Sigmoid colon (tissue), 6 donors: ENCODE measurements at regions not wholly inside any gene's neighbourhood (a gene's known extent, or its start where the extent isn't known, plus 50 kb on each side); places are given as distances from the start of the nearest gene placed in this dataset.

Experiments used
- DNase-seq: peaks from one replicate; pipeline ENCODE4 v3.0.0-alpha.2; 2019
- H3K27ac ChIP-seq, 4 donors: fragments of 200-600 bp; sonication (generic); one replicate each; pipeline ENCODE4 v1.5.1; 2016 to 2019; ENCODE audit warnings: mild to moderate bottlenecking in 1 of 4
- H3K27me3 ChIP-seq, 3 donors: fragments of 200-600 bp; sonication (generic); one replicate each; pipeline ENCODE4 v1.5.1; 2019; ENCODE audit warnings: mild to moderate bottlenecking in 1 of 3
- H3K36me3 ChIP-seq, 4 donors: fragments of 200-600 bp; sonication (generic); one replicate each; pipeline ENCODE4 v1.5.1; 2016 to 2019
- H3K4me1 ChIP-seq, 4 donors: fragments of 200-600 bp; sonication (generic); one replicate each; pipeline ENCODE4 v1.5.1; 2017 to 2019
- H3K4me3 ChIP-seq, 4 donors: fragments of 200-600 bp; sonication (generic); one replicate each; pipeline ENCODE4 v1.5.1; 2017 to 2019; ENCODE audit warnings: mild to moderate bottlenecking in 2 of 4, moderate library complexity in 1 of 4
- H3K9me3 ChIP-seq, 4 donors: fragments of 200-600 bp in 3 of 4; sonication (generic) in 3 of 4; one replicate each; pipeline versions ENCODE4 v1.5.1 to v1.6.1; 2013 to 2019
- EP300 ChIP-seq, 4 donors: sonication (generic); formaldehyde crosslinking; IDR thresholded peaks; one replicate each; pipeline ENCODE4 v1.6.1; 2017; ENCODE audit warnings: antibody characterized with exemption in 4 of 4
- POLR2A ChIP-seq, 2 donors: fragments of 450-650 bp; IDR thresholded peaks; one replicate each; pipeline ENCODE4 v1.6.1; 2016; ENCODE audit warnings: antibody characterized with exemption in 2 of 2, mild to moderate bottlenecking in 2 of 2, moderate library complexity in 2 of 2
- POLR2AphosphoS5 ChIP-seq, 4 donors: sonication (generic); formaldehyde crosslinking; IDR thresholded peaks; one replicate each; pipeline ENCODE4 v1.6.1; 2017; ENCODE audit warnings: antibody characterized with exemption in 4 of 4
- WGBS, 2 donors: extraction: QIAGEN DNeasy Blood & Tissue Kit; methylation state at CpG; one replicate each; pipeline ENCODE4 v1.1.7; 2013; 5-methylcytosine and 5-hydroxymethylcytosine counted together
- intact Hi-C: fragments of 100-400 bp; cut with DNase I; formaldehyde crosslinking; loops from one replicate; pipeline ENCODE4 v1.15.1; 2023
- TF ChIP-seq, protein P1 (sequence below), 4 experiments: fragments of 450-650 bp in 3 of 4; fragments of 200-600 bp in 1 of 4; IDR thresholded peaks; one replicate each; pipeline ENCODE4 v1.5.1; 2016 to 2019; ENCODE audit warnings: antibody characterized with exemption in 4 of 4, mild to moderate bottlenecking in 3 of 4, moderate library complexity in 2 of 4
- donor health status: healthy with polysubstance abuse.
- donor health status: healthy.

DNA sequence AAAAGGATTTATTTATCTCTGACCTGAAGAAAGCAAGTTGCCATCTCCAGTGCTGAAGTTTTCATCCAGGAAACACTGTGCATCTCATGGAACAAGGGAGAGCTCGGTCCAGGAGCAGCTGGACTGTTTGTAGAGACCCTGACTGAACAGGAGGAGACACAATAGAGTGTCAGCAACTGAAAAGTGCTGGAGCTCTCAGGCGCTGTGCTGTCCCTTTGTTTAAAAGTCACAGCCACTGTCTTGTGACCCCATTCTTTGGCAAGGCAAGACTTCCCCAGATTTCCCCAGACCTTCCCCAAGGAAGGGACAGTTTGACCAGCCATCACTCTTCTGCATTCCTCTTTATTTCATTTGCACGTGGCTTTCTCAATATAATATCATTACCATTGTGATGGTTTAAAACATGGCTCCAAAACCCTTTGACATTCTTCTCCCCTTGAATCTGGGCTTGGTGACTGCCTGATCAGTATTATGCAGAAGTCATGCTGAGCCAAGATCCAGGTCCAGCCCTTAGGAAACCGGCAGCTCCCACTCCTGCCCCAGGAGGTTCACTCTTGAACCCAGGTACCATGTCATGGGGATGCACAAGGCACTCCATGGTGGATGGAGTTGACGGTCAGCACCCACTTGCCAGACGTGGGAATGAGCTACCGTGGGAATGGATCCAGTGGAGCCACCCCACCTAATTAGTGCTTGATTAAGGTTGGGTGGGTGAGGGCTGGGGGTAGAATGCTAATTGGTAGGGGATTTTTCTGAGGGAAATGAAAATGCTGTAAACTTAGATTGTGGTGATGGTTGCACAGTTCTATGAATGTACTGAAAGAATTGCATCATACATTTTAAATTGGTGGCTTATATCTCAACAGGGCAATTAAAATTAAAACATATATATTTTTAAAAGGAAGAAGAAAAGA, 497.9 kb upstream of the RAB6C start:
- H3K36me3 ChIP-seq: no peaks in the 10 kb centered on the region
- 64 to 82% methylated on average over 7 of the region's 7 CpGs for WGBS, 2 donors
- no peaks in the 10 kb centered on the region for H3K27me3 ChIP-seq
- H3K27ac ChIP-seq: no peak overlapping the region
- intact Hi-C loops: no loop called here
- no peaks in the 10 kb centered on the region for H3K4me1 ChIP-seq
- no peak for DNase-seq
- no peak for TF ChIP-seq POLR2A (IDR thresholded peaks at IDR 0.05)
- no peak for TF ChIP-seq EP300 (IDR thresholded peaks at IDR 0.05)
- TF ChIP-seq, protein P1, sequence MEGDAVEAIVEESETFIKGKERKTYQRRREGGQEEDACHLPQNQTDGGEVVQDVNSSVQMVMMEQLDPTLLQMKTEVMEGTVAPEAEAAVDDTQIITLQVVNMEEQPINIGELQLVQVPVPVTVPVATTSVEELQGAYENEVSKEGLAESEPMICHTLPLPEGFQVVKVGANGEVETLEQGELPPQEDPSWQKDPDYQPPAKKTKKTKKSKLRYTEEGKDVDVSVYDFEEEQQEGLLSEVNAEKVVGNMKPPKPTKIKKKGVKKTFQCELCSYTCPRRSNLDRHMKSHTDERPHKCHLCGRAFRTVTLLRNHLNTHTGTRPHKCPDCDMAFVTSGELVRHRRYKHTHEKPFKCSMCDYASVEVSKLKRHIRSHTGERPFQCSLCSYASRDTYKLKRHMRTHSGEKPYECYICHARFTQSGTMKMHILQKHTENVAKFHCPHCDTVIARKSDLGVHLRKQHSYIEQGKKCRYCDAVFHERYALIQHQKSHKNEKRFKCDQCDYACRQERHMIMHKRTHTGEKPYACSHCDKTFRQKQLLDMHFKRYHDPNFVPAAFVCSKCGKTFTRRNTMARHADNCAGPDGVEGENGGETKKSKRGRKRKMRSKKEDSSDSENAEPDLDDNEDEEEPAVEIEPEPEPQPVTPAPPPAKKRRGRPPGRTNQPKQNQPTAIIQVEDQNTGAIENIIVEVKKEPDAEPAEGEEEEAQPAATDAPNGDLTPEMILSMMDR (IDR thresholded peaks at IDR 0.05): no peak
- no peak for TF ChIP-seq POLR2AphosphoS5 (IDR thresholded peaks at IDR 0.05)
- no peaks in the 10 kb centered on the region for H3K9me3 ChIP-seq
- H3K4me3 ChIP-seq: no peak overlapping the region

DNA sequence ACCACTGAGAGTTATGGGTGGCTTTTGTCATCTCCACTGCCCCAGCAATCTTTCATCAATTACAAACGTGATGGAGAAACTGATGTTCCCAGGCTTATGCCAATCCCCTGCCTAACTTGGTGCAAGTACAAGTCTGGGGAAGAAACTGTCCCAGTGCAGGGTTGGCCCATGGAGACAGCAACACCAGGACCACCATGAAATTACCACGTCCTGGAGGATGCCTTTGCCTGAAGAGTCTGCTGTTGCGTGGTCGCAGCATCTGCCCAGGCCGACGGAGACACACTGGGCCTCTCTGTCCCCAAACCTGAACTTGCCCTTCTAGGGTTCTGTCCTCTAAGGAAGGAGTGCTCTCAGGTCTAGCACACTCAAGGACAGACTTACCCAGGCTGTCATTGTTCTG, 496.8 kb upstream of the RAB6C start:
- 82 to 91% methylated on average over 6 of the region's 6 CpGs for WGBS, 2 donors
- intact Hi-C loops: no loop called here
- Histone ChIP-seq H3K27me3 (no peaks in the 10 kb centered on the region), H3K27ac (no peak overlapping the region), H3K9me3 (no peaks in the 10 kb centered on the region), H3K4me3 (no peak overlapping the region), H3K36me3 (no peaks in the 10 kb centered on the region), H3K4me1 (no peaks in the 10 kb centered on the region)
- no peak for TF ChIP-seq POLR2AphosphoS5 (IDR thresholded peaks at IDR 0.05)
- TF ChIP-seq POLR2A (IDR thresholded peaks at IDR 0.05): no peak
- TF ChIP-seq, protein P1 (IDR thresholded peaks at IDR 0.05): no peak
- TF ChIP-seq EP300 (IDR thresholded peaks at IDR 0.05): no peak
- no peak for DNase-seq

DNA sequence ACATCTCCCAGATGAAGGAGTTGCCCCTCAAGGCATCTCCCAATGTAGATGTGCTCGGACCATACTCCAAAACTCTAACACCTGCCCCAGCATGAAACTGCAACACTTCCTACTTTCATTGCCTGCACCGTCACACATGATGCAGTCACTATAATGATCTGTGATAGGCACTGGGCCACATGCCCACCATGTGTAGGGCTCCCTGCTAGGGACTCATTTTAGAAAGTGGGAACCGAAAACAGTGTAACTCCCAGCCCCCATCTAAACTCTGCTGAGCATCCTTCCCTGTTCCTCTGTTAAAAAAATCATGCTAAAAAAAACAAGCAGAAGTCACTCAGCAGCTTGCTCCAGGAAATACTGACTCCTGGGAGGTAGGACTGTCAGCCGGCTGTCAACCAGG, 496.1 kb upstream of the RAB6C start:
- TF ChIP-seq, protein P1 (IDR thresholded peaks at IDR 0.05): no peak
- TF ChIP-seq EP300 (IDR thresholded peaks at IDR 0.05) (no peak), POLR2A (IDR thresholded peaks at IDR 0.05) (no peak), POLR2AphosphoS5 (IDR thresholded peaks at IDR 0.05) (no peak)

DNA sequence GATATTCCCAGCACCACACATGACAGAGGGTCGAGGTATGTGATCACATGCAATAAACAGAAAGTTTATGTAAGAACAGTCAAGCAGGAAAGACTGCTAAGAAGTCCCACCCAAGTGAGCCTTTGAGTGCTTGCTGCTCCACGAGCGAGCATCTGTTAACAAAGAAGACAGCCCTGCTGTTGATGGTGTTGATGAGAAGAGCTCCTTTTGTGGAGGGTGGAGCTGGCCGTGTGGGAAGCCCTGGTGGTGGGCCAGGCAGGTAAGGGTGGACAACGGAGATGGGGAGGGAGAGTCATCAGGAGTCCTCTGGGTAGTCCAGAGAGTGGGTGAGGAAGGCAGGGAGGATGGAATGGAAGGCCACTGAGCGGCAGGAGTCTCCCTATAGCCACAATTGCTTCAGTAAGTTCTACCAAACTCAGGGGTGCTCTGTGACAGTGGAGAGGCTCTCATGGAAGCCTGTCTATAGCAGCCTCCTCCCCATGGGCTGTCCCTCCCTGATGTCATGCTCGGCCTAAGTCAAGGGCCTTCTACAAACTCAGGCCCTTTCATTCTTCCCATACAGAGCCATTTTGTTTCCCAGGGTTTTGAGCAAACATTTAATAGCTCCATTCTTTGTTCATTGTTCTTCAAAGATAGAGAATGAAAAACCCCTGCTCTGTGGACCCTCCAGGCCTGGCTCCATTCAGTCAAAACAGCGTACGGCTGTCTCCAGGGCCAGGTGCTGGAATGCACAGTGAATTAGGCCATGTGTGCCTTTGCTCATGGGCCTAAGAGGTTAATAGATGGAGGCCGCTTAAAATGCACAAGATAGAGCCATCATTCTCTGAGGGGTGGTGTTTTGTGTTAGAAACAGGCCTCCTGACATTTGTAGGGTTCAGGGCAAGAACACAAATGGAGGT, 494.2 kb upstream of the RAB6C start:
- Histone ChIP-seq H3K27me3 (no peaks in the 10 kb centered on the region), H3K9me3 (no peaks in the 10 kb centered on the region), H3K4me1 (no peaks in the 10 kb centered on the region), H3K27ac (no peak overlapping the region), H3K4me3 (no peak overlapping the region), H3K36me3 (no peaks in the 10 kb centered on the region)
- 74 to 83% methylated on average over 10 of the region's 10 CpGs for WGBS, 2 donors
- TF ChIP-seq POLR2A (IDR thresholded peaks at IDR 0.05) (no peak), POLR2AphosphoS5 (IDR thresholded peaks at IDR 0.05) (no peak), EP300 (IDR thresholded peaks at IDR 0.05) (no peak)
- TF ChIP-seq, protein P1 (IDR thresholded peaks at IDR 0.05): no peak
- DNase-seq: no peak
- intact Hi-C loops: no loop called here

More for the DNA sequence above, 496.1 kb upstream of the RAB6C start:
- Histone ChIP-seq H3K27ac (no peak overlapping the region), H3K4me1 (no peaks in the 10 kb centered on the region), H3K36me3 (no peaks in the 10 kb centered on the region), H3K27me3 (no peaks in the 10 kb centered on the region), H3K4me3 (no peak overlapping the region), H3K9me3 (no peaks in the 10 kb centered on the region)
- intact Hi-C loops: no loop called here
- DNase-seq: no peak
- 65 to 74% methylated on average over 4 of the region's 4 CpGs for WGBS, 2 donors
